GM12875 (cell line): ENCODE measurements at regions not wholly inside any gene's neighbourhood (a gene's known extent, or its start where the extent isn't known, plus 50 kb on each side); places are given as distances from the start of the nearest gene placed in this dataset.

ENCODE experiments used
- H3K4me3 ChIP-seq: one replicate; pipeline ENCODE4 v1.5.1; 2011; ENCODE audit warnings: low read depth, low read length, control low read depth
- TF ChIP-seq, protein P1 (sequence below): IDR thresholded peaks from 2 replicates; pipeline ENCODE4 v1.5.1; 2011; ENCODE audit warnings: low read depth, mild to moderate bottlenecking, control low read depth, inconsistent platforms, low read length, moderate library complexity, borderline replicate concordance; ENCODE audit not compliant: insufficient read depth

GRCh38 chr2:156215656-156216055 is 116.9 kb downstream of the NR4A2 start:
- no peak overlapping the region for H3K4me3 ChIP-seq
- TF ChIP-seq, protein P1, sequence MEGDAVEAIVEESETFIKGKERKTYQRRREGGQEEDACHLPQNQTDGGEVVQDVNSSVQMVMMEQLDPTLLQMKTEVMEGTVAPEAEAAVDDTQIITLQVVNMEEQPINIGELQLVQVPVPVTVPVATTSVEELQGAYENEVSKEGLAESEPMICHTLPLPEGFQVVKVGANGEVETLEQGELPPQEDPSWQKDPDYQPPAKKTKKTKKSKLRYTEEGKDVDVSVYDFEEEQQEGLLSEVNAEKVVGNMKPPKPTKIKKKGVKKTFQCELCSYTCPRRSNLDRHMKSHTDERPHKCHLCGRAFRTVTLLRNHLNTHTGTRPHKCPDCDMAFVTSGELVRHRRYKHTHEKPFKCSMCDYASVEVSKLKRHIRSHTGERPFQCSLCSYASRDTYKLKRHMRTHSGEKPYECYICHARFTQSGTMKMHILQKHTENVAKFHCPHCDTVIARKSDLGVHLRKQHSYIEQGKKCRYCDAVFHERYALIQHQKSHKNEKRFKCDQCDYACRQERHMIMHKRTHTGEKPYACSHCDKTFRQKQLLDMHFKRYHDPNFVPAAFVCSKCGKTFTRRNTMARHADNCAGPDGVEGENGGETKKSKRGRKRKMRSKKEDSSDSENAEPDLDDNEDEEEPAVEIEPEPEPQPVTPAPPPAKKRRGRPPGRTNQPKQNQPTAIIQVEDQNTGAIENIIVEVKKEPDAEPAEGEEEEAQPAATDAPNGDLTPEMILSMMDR, result no peak

DNA sequence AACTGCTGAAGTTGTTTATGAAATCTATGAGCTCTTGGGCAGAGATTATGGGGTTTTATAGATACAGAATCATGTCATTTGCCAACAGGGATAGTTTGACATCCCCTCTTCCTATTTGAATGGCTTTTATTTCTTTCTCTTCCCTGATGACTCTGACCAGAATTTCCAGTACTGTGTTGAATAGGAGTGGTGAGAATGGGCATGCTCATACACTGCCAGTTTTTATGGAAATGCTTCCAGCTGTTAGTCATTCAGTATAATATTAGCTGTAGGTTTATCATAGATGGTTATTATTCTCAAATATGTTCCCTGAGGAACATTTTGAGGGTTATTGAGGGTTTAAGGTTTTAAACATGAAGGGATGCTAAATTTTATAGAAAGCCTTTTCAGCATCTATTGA is 121.2 kb downstream of the NR4A2 start:
- no peak overlapping the region for H3K4me3 ChIP-seq
- TF ChIP-seq, protein P1, result no peak

- H3K4me3 ChIP-seq, result no peak overlapping the region
- TF ChIP-seq, protein P1, result no peak
These were observed 126.2 kb downstream of the NR4A2 start for GRCh38 chr2:156206355-156206754.

- H3K4me3 ChIP-seq, result no peak overlapping the region
- TF ChIP-seq, protein P1, result no peak
These were observed 132.9 kb downstream of the NR4A2 start for GRCh38 chr2:156199588-156199987.

- TF ChIP-seq, protein P1, result no peak
- H3K4me3 ChIP-seq, result no peak overlapping the region
These were observed 136.5 kb downstream of the NR4A2 start for GRCh38 chr2:156196031-156196430.

- TF ChIP-seq, protein P1, result no peak; the same call in 1 of the 2 replicates
- H3K4me3 ChIP-seq, result no peak overlapping the region
These were observed 140.1 kb downstream of the NR4A2 start for GRCh38 chr2:156192468-156192867.

GRCh38 chr2:156191527-156191926 is 141.0 kb downstream of the NR4A2 start:
- TF ChIP-seq, protein P1, result no peak

More at GRCh38 chr2:156191527-156191926, 141.0 kb downstream of the NR4A2 start:
- no peak overlapping the region for H3K4me3 ChIP-seq
